ENCODE measurements at regions not wholly inside any gene's neighbourhood (a gene's known extent, or its start where the extent isn't known, plus 50 kb on each side); places are given as distances from the start of the nearest gene placed in this dataset.

DNA sequence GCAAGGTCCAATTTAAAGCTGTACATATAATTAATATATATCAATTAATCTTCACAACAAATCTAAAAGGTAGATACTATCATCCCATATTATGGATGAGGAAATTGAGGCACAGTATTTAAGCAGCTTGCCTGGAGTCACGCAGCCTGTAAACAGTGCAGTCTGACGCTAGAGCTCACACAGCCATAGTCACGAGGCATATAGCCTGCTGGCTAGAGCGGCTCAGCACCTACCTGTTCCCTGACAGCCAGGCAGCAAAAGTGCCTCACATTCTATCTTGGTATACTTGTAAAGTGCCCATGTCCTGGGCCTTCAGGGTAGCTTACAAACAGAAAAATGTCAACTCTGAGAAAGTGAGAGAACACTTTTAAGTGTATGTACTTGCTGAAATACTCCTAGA, 222.6 kb upstream of the NEIL3 start:
- TF ChIP-seq HDGF (IDR thresholded peaks at IDR 0.05; ENCODE audit: borderline replicate concordance): no peak
- no peak for TF ChIP-seq SP1 (IDR thresholded peaks at IDR 0.05)
- no peak for TF ChIP-seq FOXM1 (IDR thresholded peaks at IDR 0.05; ENCODE audit: borderline replicate concordance)
- no peak for TF ChIP-seq FOXK2 (IDR thresholded peaks at IDR 0.05)

Measured in HEK293T (cell line).